K562 (cell line): ENCODE measurements at regions not wholly inside any gene's neighbourhood (a gene's known extent, or its start where the extent isn't known, plus 50 kb on each side); places are given as distances from the start of the nearest gene placed in this dataset.

Experiments used
- KLF16 ChIP-seq: IDR thresholded peaks from 2 replicates; pipeline ENCODE4 v1.6.1; 2016; ENCODE audit warnings: antibody characterized with exemption
- MGA ChIP-seq: fragments of 450-650 bp; IDR thresholded peaks from 2 replicates; pipeline ENCODE4 v1.6.1; 2016; ENCODE audit warnings: mild to moderate bottlenecking, moderate library complexity
- ZNF280A ChIP-seq: fragments of 450-650 bp; IDR thresholded peaks from 2 replicates; pipeline ENCODE4 v1.6.1; 2018; ENCODE audit warnings: mild to moderate bottlenecking, low read depth; ENCODE audit not compliant: partially characterized antibody

- no peak for TF ChIP-seq ZNF280A
- TF ChIP-seq MGA, result peak; percentile 81
- peak; percentile 79 for TF ChIP-seq KLF16
Observed at GRCh38 chr1:234553240-234554188, 56.5 kb downstream of the IRF2BP2 start (continued).
